Memory B cell (primary cell): ENCODE measurements at regions not wholly inside any gene's neighbourhood (a gene's known extent, or its start where the extent isn't known, plus 50 kb on each side); places are given as distances from the start of the nearest gene placed in this dataset.

Experiments
- ATAC-seq: fragments of 150-1000 bp; cut with Tn5 transposase; 2 replicates; pipeline ENCODE4 v1.10.0; 2021; ENCODE audit warnings: low read depth, mild to moderate bottlenecking, moderate library complexity
- DNase-seq, 2 donors: peaks; one replicate each; pipeline ENCODE4 v3.0.0; 2022; ENCODE audit warnings: low spot score in 2 of 2
- H3K27ac Mint-ChIP-seq: one replicate; pipeline ENCODE4 v1.8.0; 2022; ENCODE audit warnings: mild to moderate bottlenecking, moderate library complexity, mixed read lengths
- H3K27me3 Mint-ChIP-seq: one replicate; pipeline ENCODE4 v1.8.0; 2022; ENCODE audit warnings: mixed read lengths
- H3K36me3 Mint-ChIP-seq: one replicate; pipeline ENCODE4 v1.8.0; 2022; ENCODE audit warnings: mild to moderate bottlenecking, mixed read lengths
- H3K4me1 Mint-ChIP-seq: one replicate; pipeline ENCODE4 v1.8.0; 2022; ENCODE audit warnings: mixed read lengths
- H3K4me3 Mint-ChIP-seq: one replicate; pipeline ENCODE4 v1.8.0; 2022; ENCODE audit warnings: mild to moderate bottlenecking, moderate library complexity, mixed read lengths
- H3K9me3 Mint-ChIP-seq: one replicate; pipeline ENCODE4 v1.8.0; 2022; ENCODE audit warnings: mixed read lengths

GRCh38 chr5:86918246-86918645, 300.5 kb downstream of the COX7C start:
- H3K36me3 Mint-ChIP-seq: no peaks in the 10 kb centered on the region
- H3K27me3 Mint-ChIP-seq: no peaks in the 10 kb centered on the region
- ATAC-seq (no peak), DNase-seq (no peak)
- no peaks in the 10 kb centered on the region for H3K9me3 Mint-ChIP-seq
- H3K27ac Mint-ChIP-seq: no peak overlapping the region
- H3K4me1 Mint-ChIP-seq: no peaks in the 10 kb centered on the region
- no peak overlapping the region for H3K4me3 Mint-ChIP-seq

GRCh38 chr5:86926033-86926432, 308.3 kb downstream of the COX7C start:
- Mint-ChIP-seq H3K36me3 (no peaks in the 10 kb centered on the region), H3K9me3 (no peaks in the 10 kb centered on the region)

GRCh38 chr5:86929123-86929766, 311.5 kb downstream of the COX7C start:
- Mint-ChIP-seq H3K9me3 (no peaks in the 10 kb centered on the region), H3K4me1 (no peaks in the 10 kb centered on the region), H3K4me3 (no peak overlapping the region), H3K27ac (no peak overlapping the region), H3K36me3 (no peaks in the 10 kb centered on the region), H3K27me3 (peaks cover 7% of the 10 kb centered on the region)
- DNase-seq (no peak), ATAC-seq (no peak)

More at GRCh38 chr5:86926033-86926432, 308.3 kb downstream of the COX7C start:
- Mint-ChIP-seq H3K27ac (no peak overlapping the region), H3K27me3 (peaks cover 7% of the 10 kb centered on the region), H3K4me3 (no peak overlapping the region), H3K4me1 (no peaks in the 10 kb centered on the region)
- DNase-seq: no peak
- no peak for ATAC-seq

GRCh38 chr5:86951761-86952160, 315.9 kb upstream of the RASA1 start:
- Mint-ChIP-seq H3K36me3 (no peaks in the 10 kb centered on the region), H3K9me3 (no peaks in the 10 kb centered on the region), H3K27me3 (peaks cover 4% of the 10 kb centered on the region), H3K27ac (no peak overlapping the region), H3K4me1 (no peaks in the 10 kb centered on the region), H3K4me3 (no peak overlapping the region)
- ATAC-seq (no peak), DNase-seq (no peak)

GRCh38 chr5:86964889-86965288, 302.8 kb upstream of the RASA1 start:
- H3K27ac Mint-ChIP-seq: peak overlapping the region; percentile 6
- H3K4me3 Mint-ChIP-seq: no peak overlapping the region
- no peaks in the 10 kb centered on the region for H3K4me1 Mint-ChIP-seq
- no peaks in the 10 kb centered on the region for H3K36me3 Mint-ChIP-seq
- DNase-seq (no peak), ATAC-seq (no peak)
- H3K27me3 Mint-ChIP-seq: peaks cover 3% of the 10 kb centered on the region
- H3K9me3 Mint-ChIP-seq: no peaks in the 10 kb centered on the region

- H3K4me1 Mint-ChIP-seq: peaks cover 7% of the 10 kb centered on the region
- ATAC-seq (no peak), DNase-seq (no peak)
- H3K9me3 Mint-ChIP-seq: no peaks in the 10 kb centered on the region
- peaks cover 5% of the 10 kb centered on the region for H3K27me3 Mint-ChIP-seq
- H3K4me3 Mint-ChIP-seq: no peak overlapping the region
- H3K27ac Mint-ChIP-seq: no peak overlapping the region
- H3K36me3 Mint-ChIP-seq: no peaks in the 10 kb centered on the region
Observed at GRCh38 chr5:86968301-86968753, 299.4 kb upstream of the RASA1 start.

- Mint-ChIP-seq H3K9me3 (no peaks in the 10 kb centered on the region), H3K27me3 (peaks cover 5% of the 10 kb centered on the region), H3K4me1 (peaks cover 7% of the 10 kb centered on the region), H3K36me3 (no peaks in the 10 kb centered on the region), H3K4me3 (no peak overlapping the region), H3K27ac (no peak overlapping the region)
- ATAC-seq (no peak), DNase-seq (no peak)
Observed at GRCh38 chr5:86970361-86970760, 297.3 kb upstream of the RASA1 start.

GRCh38 chr5:86971034-86971571, 296.6 kb upstream of the RASA1 start:
- ATAC-seq (peak; percentile 56), DNase-seq (no peak)
- H3K4me1 Mint-ChIP-seq: peaks cover 9% of the 10 kb centered on the region
- peak overlapping the region; percentile 60 for H3K4me3 Mint-ChIP-seq
- H3K27me3 Mint-ChIP-seq: peaks cover 6% of the 10 kb centered on the region
- no peak overlapping the region for H3K27ac Mint-ChIP-seq
- H3K36me3 Mint-ChIP-seq: no peaks in the 10 kb centered on the region
- no peaks in the 10 kb centered on the region for H3K9me3 Mint-ChIP-seq

GRCh38 chr5:86974955-86975354, 292.7 kb upstream of the RASA1 start:
- Mint-ChIP-seq H3K27me3 (peaks cover 5% of the 10 kb centered on the region), H3K36me3 (no peaks in the 10 kb centered on the region), H3K4me1 (peaks cover 9% of the 10 kb centered on the region), H3K4me3 (no peak overlapping the region), H3K27ac (no peak overlapping the region), H3K9me3 (no peaks in the 10 kb centered on the region)
- DNase-seq (no peak), ATAC-seq (no peak)

GRCh38 chr5:86977190-86977589, 290.5 kb upstream of the RASA1 start:
- no peak for ATAC-seq
- no peaks in the 10 kb centered on the region for H3K9me3 Mint-ChIP-seq
- peaks cover 4% of the 10 kb centered on the region for H3K27me3 Mint-ChIP-seq
- H3K4me1 Mint-ChIP-seq: peaks cover 2% of the 10 kb centered on the region
- no peak overlapping the region for H3K4me3 Mint-ChIP-seq
- H3K27ac Mint-ChIP-seq: no peak overlapping the region
- H3K36me3 Mint-ChIP-seq: no peaks in the 10 kb centered on the region
- no peak for DNase-seq

GRCh38 chr5:86977808-86978207, 289.9 kb upstream of the RASA1 start:
- Mint-ChIP-seq H3K4me1 (peaks cover 2% of the 10 kb centered on the region), H3K36me3 (no peaks in the 10 kb centered on the region), H3K27ac (no peak overlapping the region), H3K4me3 (no peak overlapping the region), H3K27me3 (peaks cover 4% of the 10 kb centered on the region), H3K9me3 (no peaks in the 10 kb centered on the region)
- ATAC-seq (no peak), DNase-seq (no peak)

GRCh38 chr5:86979811-86980411, 287.8 kb upstream of the RASA1 start:
- Mint-ChIP-seq H3K36me3 (no peaks in the 10 kb centered on the region), H3K27me3 (peaks cover 4% of the 10 kb centered on the region), H3K27ac (no peak overlapping the region), H3K9me3 (no peaks in the 10 kb centered on the region), H3K4me1 (peaks cover 2% of the 10 kb centered on the region), H3K4me3 (no peak overlapping the region)
- no peak for ATAC-seq
- no peak for DNase-seq

GRCh38 chr5:86981898-86982297, 285.8 kb upstream of the RASA1 start:
- ATAC-seq (no peak), DNase-seq (no peak)
- no peak overlapping the region for H3K27ac Mint-ChIP-seq
- H3K27me3 Mint-ChIP-seq: peaks cover 3% of the 10 kb centered on the region
- H3K4me1 Mint-ChIP-seq: no peaks in the 10 kb centered on the region
- H3K36me3 Mint-ChIP-seq: no peaks in the 10 kb centered on the region
- no peaks in the 10 kb centered on the region for H3K9me3 Mint-ChIP-seq
- no peak overlapping the region for H3K4me3 Mint-ChIP-seq

- H3K4me1 Mint-ChIP-seq: peaks cover 2% of the 10 kb centered on the region
- no peak overlapping the region for H3K27ac Mint-ChIP-seq
- no peaks in the 10 kb centered on the region for H3K9me3 Mint-ChIP-seq
- H3K36me3 Mint-ChIP-seq: no peaks in the 10 kb centered on the region
- H3K27me3 Mint-ChIP-seq: peaks cover 4% of the 10 kb centered on the region
- no peak for DNase-seq
- H3K4me3 Mint-ChIP-seq: no peak overlapping the region
- no peak for ATAC-seq
Observed at GRCh38 chr5:86983208-86983607, 284.5 kb upstream of the RASA1 start.

GRCh38 chr5:86986837-86987236, 280.8 kb upstream of the RASA1 start:
- no peak overlapping the region for H3K4me3 Mint-ChIP-seq
- peaks cover 2% of the 10 kb centered on the region for H3K27me3 Mint-ChIP-seq
- DNase-seq (no peak), ATAC-seq (no peak)
- no peak overlapping the region for H3K27ac Mint-ChIP-seq
- peaks cover 2% of the 10 kb centered on the region for H3K4me1 Mint-ChIP-seq
- no peaks in the 10 kb centered on the region for H3K9me3 Mint-ChIP-seq
- no peaks in the 10 kb centered on the region for H3K36me3 Mint-ChIP-seq
